GM18868 (cell line): ENCODE measurements at regions not wholly inside any gene's neighbourhood (a gene's known extent, or its start where the extent isn't known, plus 50 kb on each side); places are given as distances from the start of the nearest gene placed in this dataset.
"Not testable (repeated sequence)": the region's sequence is repeated elsewhere in the genome, so short reads cannot be mapped to it uniquely, and the experiment has no call there.

Experiments
- ATAC-seq: cut with Tn5 transposase; IDR thresholded peaks from one replicate; pipeline ENCODE4 v1.9.1; 2021; ENCODE audit warnings: mild to moderate bottlenecking, moderate library complexity; ENCODE audit not compliant: unreplicated experiment

GRCh38 chr4:127379499-127379898 lies 253.3 kb upstream of the INTU start:
- ATAC-seq = no peak

- ATAC-seq = not testable (repeated sequence)
These were observed 252.8 kb upstream of the INTU start for GRCh38 chr4:127379948-127380347.

GRCh38 chr4:127383666-127384065 lies 249.1 kb upstream of the INTU start:
- no peak for ATAC-seq

GRCh38 chr4:127394516-127394915 lies 238.2 kb upstream of the INTU start:
- no peak for ATAC-seq

GRCh38 chr4:127400276-127400675 lies 232.5 kb upstream of the INTU start:
- no peak for ATAC-seq

GRCh38 chr4:127400731-127401346 lies 231.9 kb upstream of the INTU start:
- ATAC-seq = peak; percentile 94

- ATAC-seq = no peak
These were observed 229.2 kb upstream of the INTU start for GRCh38 chr4:127403471-127404084.

- ATAC-seq = no peak
These were observed 226.6 kb upstream of the INTU start for GRCh38 chr4:127406187-127406586.

GRCh38 chr4:127407572-127407971 lies 225.2 kb upstream of the INTU start:
- not testable (repeated sequence) for ATAC-seq

GRCh38 chr4:127410201-127410600 lies 222.6 kb upstream of the INTU start:
- ATAC-seq = no peak

GRCh38 chr4:127410644-127411043 lies 222.1 kb upstream of the INTU start:
- ATAC-seq = peak; percentile 56

GRCh38 chr4:127414951-127415606 lies 217.7 kb upstream of the INTU start:
- ATAC-seq = no peak

- no peak for ATAC-seq
These were observed 216.6 kb upstream of the INTU start for GRCh38 chr4:127416115-127416514.

- no peak for ATAC-seq
These were observed 214.7 kb upstream of the INTU start for GRCh38 chr4:127417885-127418535.

- no peak for ATAC-seq
These were observed 213.3 kb upstream of the INTU start for GRCh38 chr4:127419431-127419830.

- ATAC-seq = no peak
These were observed 211.3 kb upstream of the INTU start for GRCh38 chr4:127421437-127421836.

GRCh38 chr4:127425202-127425845 lies 207.4 kb upstream of the INTU start:
- ATAC-seq = no peak

- no peak for ATAC-seq
These were observed 206.9 kb upstream of the INTU start for GRCh38 chr4:127425851-127426250.

GRCh38 chr4:127441571-127441970 lies 191.2 kb upstream of the INTU start:
- ATAC-seq = no peak

- ATAC-seq = no peak
These were observed 187.3 kb upstream of the INTU start for GRCh38 chr4:127445471-127445870.

GRCh38 chr4:127446427-127446885 lies 186.3 kb upstream of the INTU start:
- ATAC-seq = no peak
